HG03521 (cell line): ENCODE measurements at regions not wholly inside any gene's neighbourhood (a gene's known extent, or its start where the extent isn't known, plus 50 kb on each side); places are given as distances from the start of the nearest gene placed in this dataset.
"Not testable (repeated sequence)": the region's sequence is repeated elsewhere in the genome, so short reads cannot be mapped to it uniquely, and the experiment has no call there.

Experiments
- ATAC-seq: cut with Tn5 transposase; IDR thresholded peaks from one replicate; pipeline ENCODE4 v1.9.1; 2021; ENCODE audit warnings: mild to moderate bottlenecking, moderate library complexity; ENCODE audit not compliant: unreplicated experiment

GRCh38 chr6:68160812-68161211 lies 474.3 kb upstream of the ADGRB3 start:
- ATAC-seq, result not testable (repeated sequence)

DNA sequence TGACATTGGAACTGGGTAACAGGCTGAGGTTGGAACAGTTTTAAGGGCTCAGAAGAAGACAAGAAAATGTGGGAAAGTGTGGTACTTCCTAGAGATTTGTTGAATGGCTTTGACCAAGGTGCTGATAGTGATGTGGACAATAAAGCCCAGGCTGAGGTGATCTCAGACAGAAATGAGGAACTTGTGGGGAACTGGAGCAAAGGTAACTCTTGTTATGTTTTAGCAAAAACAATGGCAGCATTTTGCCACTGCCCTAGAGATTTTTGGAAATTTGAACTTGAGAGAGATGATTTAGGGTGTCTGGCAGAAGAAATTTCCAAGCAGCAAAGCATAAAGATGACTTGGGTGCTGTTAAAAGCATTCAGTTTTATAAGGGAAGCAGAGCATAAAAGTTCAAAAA lies 474.7 kb upstream of the ADGRB3 start:
- ATAC-seq, result no peak

- no peak for ATAC-seq
These were observed 475.6 kb upstream of the ADGRB3 start for GRCh38 chr6:68159433-68159832.

- ATAC-seq, result peak; percentile 79
These were observed 476.8 kb upstream of the ADGRB3 start for GRCh38 chr6:68158256-68158655.

DNA sequence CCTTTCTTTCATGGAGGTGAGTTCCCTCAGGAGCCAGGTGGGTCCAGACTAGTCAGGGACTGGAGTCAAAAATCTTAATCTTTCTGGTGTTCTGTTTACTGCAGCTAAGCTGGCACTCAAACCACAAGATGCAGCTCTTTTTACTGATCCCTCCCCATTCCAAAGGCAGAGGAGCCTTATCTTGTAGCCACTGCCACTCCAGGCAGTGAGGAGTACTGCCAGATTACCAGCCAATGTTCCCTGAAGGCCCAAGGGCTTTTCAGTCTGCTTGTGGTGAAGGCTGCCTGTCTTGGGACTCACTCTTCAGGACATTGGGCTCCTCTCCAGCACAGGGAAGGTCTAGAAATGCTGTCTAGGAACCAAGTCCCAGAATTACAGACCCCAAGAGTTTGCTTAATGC lies 490.4 kb upstream of the ADGRB3 start:
- ATAC-seq, result no peak

- no peak for ATAC-seq
These were observed 493.9 kb upstream of the ADGRB3 start for GRCh38 chr6:68141190-68141589.

GRCh38 chr6:68139130-68139529 lies 496.0 kb upstream of the ADGRB3 start:
- ATAC-seq, result no peak

- no peak for ATAC-seq
These were observed 500.3 kb upstream of the ADGRB3 start for GRCh38 chr6:68134796-68135195.

GRCh38 chr6:68128211-68128610 lies 506.9 kb upstream of the ADGRB3 start:
- ATAC-seq, result no peak

GRCh38 chr6:68127074-68127473 lies 508.0 kb upstream of the ADGRB3 start:
- no peak for ATAC-seq

DNA sequence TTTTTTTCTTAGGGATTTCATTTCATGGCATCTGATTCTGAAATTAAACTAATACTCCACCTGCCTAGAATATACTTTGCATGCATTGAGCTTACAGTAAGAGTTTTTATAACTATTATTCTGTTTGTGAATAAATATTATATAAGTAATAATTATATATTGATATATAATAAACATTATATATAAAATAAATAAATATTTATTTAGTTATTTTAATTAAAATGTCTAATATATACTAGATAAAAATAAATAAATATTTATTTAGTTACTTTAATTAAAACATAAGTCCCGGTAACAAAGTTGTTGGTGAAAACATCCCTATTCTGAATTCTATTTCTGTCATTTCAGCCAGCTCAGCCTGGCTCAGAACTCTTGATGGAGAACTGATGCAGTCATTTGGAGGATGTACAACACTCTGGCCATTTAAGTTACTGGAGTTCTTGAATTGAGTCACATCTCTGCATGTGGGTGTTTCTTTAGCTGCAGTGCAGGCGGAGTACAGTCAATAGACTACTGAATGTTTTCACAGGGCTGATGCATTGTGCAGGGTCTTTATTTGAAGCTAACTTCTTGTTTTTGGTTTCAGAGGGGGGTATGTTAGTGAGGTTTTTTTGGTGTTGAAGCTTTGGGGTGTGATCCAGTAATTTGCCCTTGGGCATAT lies 508.9 kb upstream of the ADGRB3 start:
- ATAC-seq, result peak; percentile 96

- not testable (repeated sequence) for ATAC-seq
These were observed 512.1 kb upstream of the ADGRB3 start for GRCh38 chr6:68122975-68123374.

DNA sequence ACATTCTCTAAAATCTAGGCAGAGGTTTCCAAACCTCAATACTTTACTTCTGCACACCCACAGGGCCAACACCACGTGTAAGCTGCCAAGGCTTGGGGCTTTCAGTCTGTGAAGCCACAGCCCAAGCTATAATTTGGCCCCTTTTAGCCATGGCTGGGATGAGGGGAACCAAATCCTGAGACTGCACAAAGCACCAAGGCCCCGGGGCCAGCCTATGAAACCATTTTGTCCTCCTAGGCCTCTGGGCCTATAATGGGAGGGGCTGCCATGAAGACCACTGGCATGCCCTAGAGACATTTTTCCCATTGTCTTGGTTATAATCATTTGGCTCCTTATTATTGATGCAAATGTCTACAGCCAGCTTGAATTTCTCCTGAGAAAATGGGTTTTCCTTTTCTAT lies 513.0 kb upstream of the ADGRB3 start:
- no peak for ATAC-seq

DNA sequence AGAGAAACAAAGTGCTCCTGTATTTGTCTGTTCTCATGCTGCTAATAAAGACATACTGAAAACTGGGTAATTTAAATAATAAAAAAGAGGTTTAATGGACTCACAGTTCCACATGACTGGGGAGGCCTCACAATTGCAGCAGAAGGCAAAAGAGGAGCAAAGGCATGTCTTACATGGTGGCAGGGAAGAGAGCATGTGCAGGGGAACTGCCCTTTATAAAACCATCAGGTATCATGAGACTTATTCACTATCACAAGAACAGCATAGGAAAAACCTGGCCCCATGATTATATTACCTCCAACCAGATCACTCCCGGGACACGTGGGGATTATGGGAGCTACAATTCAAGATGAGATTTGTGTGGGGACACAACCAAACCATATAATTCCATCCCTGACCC lies 514.1 kb upstream of the ADGRB3 start:
- ATAC-seq, result not testable (repeated sequence)

- no peak for ATAC-seq
These were observed 520.5 kb upstream of the ADGRB3 start for GRCh38 chr6:68114463-68115047.

GRCh38 chr6:68108233-68108835 lies 526.7 kb upstream of the ADGRB3 start:
- peak; percentile 73 for ATAC-seq

DNA sequence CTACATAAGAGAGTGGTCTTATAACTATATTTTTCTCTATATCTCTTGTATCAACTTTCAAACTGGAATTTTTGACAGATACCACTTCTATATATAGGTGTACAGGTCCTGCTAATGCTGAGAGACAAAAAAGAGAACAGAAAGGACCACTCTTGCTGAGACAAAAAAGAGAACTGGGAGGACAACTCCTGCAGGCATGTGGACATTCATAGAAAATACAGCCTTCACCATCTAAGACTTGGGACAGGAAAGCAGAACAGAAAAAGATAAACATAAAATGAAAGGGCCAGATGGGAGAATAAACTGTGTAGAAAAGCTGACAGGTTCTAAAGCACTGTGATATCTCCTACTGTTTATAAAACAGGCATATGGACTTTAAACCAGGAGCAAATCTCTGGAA lies 541.0 kb upstream of the ADGRB3 start:
- ATAC-seq, result peak; percentile 88

DNA sequence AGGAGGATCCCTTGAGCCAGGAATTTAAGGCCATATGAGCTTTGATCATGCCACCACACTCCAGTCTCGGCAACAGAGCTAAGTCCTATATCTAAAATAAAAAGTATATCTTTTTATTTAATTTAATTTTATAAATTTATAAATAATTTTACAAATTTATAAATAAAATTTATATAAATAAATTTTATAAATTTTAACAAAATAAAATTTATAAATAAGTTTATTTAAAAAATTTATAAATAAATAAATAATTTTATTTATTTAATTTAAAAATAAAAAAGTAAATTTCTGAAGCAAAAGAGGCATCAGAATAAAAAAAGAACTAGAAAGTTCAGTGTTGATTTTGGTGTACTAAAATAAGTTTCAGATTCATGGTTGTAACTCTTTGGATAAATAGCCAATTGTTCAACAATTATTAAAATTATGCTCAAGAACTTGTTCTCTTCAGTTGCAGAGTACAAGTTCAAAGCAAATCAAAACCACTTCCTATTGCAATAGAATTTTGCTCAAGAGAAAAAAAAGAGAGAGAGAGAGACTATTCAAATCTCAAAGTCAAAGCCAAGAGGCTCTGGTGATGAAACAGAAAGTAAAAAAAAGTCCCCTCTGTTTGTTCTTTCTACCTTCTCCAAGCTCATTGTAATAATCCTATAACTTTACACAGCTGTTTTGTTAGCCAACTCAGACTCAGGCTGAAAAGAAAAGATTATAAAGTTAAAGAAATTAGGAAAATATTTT lies 547.5 kb upstream of the ADGRB3 start:
- peak; percentile 76 for ATAC-seq

DNA sequence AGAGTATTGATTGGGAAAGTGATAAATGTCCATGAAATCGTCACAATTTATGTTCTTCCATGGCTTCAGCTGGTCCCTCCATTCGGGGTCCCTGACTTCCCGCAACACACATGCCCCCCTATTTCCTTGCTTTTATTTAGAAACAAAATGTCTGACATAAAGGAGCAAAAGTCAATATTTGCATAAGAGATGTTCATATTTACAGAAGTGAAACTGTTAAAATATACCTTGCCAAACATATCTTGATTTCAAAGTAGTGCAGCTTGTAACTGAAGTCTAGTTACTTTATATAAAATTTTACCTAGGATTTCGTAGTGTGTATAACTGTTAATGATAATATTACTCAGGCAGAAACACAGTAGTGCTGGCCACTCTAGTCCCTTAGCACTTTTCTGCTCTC lies 548.9 kb upstream of the ADGRB3 start:
- ATAC-seq, result no peak

GRCh38 chr6:68085599-68085998 lies 549.5 kb upstream of the ADGRB3 start:
- not testable (repeated sequence) for ATAC-seq

- ATAC-seq, result no peak
These were observed 553.0 kb upstream of the ADGRB3 start for GRCh38 chr6:68082086-68082485.

DNA sequence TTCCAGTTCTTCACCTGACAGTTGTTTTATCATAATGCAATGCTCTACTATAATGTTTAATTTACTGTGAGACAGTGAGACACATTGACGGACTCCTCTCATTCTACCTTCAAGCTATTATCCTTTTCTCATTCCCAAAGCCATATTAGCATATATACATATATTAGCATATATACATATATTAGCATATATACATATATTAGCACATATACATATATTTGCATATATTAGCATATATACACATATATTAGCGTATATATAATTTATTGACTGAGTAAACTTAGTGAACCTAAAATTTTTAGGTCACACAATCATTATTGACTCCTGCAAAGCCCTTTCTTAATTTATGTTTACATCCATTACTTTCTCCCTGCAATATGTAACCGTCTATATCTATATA lies 555.0 kb upstream of the ADGRB3 start:
- no peak for ATAC-seq
